Dedifferentiated amniotic fluid mesenchymal stem cell (primary cell): ENCODE measurements at regions not wholly inside any gene's neighbourhood (a gene's known extent, or its start where the extent isn't known, plus 50 kb on each side); places are given as distances from the start of the nearest gene placed in this dataset.

Source experiments
- DNase-seq: peaks from one replicate; pipeline ENCODE4 v3.0.0-alpha.2; 2016; ENCODE audit errors: extremely low spot score

DNA sequence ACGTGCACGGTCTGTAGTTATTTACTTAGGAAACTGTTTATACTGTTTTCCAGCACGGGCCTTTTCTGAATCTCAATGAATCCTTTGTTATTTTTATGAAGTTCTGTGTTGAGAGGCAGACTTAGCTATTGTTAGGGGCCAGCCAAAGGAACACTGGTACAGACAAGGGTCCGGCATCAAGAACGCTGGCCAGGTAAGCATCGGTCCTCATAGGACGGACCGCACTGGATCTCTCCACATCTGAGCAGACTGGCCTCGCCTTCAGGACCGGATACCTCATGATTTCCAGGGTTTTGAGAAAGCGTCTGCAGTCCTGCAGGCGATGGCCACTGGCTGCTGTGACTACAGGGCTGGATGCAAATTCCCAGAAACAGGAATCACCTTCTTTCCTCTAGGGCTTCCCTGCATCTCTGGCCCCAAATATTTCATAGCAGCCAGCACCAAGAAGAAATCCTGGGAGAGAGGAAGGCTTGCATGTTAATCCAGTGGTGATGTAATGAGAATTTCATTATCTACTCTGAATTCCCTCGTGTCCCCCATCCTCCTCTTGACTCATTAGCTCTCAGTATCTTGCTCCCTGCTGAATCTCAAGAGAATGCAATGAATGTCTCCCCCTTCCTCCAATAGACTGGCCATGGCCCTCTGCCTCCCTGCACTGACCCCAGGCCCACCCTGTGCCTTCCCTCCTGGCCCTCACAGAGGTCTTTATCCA, 325.4 kb upstream of the NPVF start:
- DNase-seq: no peak

DNA sequence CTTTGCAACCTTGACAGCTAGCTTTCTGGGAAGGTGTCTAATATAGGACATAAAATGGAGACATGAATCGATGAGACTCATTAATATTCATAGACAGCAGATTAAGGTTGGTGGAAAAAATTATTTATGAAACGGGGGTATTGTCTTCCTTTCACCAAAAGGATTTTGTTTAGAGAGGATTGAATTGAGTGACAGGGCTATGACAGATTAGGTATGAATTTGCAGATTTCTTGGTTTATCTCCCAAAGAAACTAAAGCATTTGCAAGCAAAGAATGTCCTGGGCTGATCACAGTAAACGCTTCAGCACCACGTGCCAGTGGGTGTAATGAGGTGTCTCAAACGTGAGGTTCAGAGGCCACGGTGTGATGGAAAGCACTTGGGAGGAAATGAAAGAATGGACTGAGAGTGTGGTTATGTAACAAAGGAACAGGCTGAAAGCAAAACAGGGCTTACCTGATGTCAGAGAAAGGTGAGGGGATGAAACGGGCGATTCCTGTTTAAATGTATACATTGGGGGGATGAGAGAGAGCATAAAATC, 329.2 kb upstream of the NPVF start:
- no peak for DNase-seq

DNA sequence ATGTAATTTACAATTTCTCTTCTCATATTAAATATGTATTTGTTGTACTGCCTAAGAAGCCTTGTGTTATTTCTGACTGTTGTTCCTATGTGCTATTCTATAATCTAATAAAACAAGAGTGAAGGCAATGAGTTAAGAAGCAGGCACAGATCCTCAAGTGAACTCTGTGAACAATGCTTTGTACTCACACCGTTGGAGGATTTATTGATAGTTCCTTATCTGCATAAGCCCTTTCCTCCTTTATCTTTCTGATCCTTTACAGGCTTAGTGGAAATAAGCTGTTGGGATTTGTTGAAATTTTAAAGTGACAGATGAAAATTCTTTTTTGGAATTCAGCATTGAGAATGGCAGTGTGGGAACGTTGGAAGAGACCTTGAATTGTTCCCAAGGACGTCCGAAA, 329.6 kb upstream of the NPVF start:
- DNase-seq: no peak

DNA sequence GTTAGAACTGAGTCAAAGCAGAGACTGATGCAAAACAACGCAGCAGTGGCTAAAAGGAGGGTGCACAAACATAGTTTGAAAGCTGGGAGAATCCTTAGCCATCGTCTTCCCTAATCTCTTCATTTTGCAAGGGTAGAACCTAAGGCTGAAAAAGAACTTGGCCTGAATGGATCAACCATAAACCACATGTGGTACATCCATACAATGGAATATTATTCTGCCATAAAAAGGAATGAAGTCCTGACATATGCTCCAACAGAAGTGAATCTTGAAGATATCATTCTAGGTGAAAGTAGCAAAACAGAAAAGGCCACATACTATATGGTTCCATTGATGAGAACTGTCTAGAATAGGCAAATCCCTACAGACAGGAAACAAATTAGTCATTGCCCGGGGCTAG, 330.3 kb upstream of the NPVF start:
- no peak for DNase-seq

DNA sequence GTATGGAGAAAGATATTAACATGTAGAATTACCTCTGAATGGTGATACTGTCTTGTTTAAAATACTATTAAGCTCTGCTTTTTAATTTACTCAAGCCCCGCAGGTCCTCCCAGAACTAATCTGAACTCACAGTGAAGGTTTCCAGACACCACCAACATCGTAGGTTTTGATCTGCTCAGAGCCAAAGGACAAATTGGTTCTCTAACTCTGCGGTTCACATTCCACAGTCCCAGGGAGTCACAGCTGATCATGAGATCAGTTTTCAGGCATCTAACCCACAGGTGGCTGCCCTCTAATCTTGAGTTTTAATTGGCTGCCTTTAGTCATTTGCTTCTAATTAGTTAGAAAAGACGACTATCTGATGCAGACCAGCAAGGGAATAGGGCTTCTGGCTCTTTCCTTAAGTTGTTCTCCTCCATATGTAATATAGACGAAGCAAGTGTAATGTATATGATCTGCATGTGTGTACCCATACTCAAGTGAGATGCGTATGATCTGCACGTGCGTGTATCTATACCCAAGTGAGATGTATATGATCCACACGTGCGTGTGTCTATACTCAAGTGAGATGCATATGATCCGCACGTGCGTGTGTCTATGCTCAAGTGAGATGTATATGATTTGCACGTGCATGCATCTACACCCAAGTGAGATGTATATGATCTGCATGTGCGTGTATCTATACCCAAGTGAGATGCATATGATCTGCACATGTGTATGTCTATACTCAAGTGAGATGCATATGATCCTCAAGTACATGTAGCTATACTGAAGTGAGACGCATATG, 331.5 kb upstream of the NPVF start:
- no peak for DNase-seq

DNA sequence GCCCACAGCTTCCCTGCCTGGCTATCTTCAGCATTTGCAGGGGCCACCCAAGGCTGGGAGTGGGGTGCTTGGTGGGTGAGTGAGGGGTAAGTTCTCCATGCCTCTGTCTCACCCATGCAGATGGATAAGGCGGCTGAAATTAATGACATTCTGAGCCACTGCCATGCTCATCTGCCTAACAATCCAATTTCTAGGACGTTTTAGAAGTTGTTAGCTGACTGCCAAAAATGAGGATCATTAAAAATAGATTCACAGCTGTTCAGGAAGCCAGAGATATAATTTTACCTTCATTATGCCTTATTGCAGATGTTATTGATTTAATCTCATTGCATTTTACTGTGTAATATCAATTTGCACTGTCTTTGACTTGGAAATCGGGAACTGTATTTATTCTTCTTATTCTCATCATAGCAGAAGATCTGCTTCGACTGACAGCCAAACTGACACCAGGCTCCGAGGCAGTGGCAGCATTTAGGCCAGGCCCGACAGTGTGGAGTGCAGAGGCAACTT, 334.4 kb upstream of the NPVF start:
- DNase-seq: no peak

DNA sequence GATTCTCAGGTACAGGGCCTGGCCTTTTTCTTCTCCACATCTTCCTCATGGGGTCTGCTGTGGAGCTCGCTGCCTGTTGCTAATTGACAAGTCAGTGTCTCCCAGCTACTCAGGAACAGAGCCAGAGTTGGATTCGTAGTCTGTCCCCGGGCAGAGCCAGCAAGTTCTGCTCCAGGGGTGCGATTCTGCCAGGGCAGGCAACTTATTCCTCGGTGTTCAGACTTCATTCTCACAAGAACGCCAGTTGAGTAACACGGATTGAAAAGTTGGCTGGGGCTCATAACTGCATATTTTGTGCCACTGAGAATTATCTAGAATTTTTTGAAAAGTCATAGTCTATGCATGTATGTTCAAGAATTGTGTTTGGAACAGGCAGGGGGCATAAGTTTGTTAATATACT, 336.7 kb upstream of the NPVF start:
- no peak for DNase-seq

DNA sequence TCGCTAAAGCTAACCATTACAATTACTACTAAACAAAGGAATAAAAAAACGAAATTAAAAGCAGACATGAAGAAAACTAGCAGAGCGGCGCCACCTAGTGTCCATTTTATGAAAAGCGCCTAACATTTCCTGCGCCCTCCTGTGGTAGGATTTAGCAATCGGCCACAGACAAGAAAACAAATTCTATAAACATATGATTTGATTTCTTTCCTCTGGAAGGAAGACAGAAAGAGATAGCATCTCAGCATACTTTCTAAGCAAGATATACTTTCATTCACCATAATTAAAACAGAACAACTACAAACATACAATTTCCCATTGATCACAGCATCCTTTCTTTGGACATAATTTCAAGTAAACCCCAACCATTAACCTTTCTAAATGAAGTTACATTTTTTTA, 337.7 kb upstream of the NPVF start:
- DNase-seq: peak; percentile 69

DNA sequence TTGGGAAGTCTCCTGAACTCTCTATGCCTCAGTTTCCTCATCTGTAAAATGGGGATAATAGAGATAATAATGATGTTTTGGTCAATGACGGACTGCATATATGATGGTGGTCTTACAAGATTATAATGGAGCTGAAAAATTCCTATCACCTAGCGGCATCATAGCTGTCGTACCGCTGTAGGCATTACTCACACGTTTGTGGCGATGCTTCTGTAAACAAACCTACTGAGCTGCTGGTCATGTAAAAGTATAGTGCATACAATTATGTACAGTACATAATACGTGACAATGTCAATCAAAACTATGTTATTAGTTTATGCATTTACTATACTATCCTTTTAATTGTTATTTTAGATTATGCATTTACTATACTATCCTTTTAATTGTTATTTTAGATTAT, 339.1 kb upstream of the NPVF start:
- no peak for DNase-seq

DNA sequence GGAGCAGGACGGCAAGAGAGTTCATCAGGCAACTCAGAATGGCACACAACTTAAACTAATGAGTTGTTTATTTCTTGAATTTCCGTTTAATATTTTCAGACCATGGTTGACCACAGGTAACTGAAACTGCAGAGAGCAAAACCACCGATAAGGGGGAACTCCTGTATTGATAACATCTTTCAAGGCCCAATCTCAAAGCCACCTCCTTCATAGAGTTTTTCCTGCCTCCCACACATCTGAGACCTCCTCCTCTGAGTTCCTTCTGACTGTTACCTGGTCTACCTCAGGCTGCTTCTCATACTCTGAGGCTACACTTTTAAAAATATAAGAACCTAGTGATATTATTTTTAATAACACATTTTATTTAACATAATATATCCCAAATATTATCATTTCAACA, 341.5 kb upstream of the NPVF start:
- no peak for DNase-seq

DNA sequence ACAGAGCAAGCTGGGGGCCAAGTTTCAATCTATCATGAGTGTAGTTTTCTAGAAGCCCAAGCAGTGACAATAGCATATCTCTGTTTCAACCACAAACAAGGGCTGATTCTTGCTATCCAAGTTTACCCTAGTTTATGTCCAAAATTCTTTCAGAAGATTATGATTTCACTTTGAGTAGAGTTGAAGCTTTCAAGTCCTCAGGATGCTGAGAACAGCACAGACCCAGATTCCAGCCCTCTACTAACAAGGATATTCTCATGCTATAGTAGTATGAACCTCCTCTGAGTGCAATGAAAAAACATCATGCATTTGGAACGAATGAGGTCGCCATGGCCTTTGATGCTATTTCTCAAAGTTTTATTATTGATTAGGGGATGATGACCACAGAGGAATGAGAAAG, 344.1 kb upstream of the NPVF start:
- DNase-seq: no peak

DNA sequence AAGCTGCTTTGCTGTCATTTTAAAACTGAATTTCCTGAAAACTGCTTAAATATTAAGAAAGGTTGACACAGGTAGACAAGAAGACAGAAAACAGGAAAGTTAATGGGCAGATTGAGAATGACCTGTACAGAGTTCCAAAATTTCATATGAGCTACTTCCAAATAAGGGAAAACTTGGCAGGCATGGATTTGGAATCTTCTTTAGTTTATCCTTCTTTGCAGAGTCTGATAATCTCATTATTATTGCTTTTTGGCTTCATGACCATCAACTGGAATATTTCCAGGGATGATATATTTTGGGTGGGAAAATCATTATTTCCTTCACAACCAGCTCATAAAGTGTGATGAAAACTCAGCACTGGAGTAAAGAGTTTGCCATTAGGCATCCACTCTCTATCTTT, 346.5 kb upstream of the NPVF start:
- DNase-seq: no peak

DNA sequence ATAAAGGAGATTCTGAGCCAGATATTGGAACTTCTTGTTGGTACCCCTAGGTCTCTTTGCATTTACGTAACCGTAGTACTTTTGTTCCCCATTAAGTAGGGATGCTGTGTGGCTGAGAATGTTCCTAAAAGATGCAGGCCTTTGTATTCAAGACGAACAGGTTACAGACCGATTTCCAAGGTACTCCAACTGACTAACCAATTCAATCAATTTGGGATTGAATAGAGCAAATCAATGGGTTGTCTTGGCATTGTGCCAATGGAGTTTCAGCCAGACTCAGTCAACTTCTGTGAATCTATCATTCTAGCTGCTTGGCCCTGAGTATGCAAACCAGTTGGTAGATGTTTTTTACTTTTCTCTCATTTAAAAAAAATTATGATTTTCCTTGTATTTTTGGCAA, 347.3 kb upstream of the NPVF start:
- DNase-seq: no peak

DNA sequence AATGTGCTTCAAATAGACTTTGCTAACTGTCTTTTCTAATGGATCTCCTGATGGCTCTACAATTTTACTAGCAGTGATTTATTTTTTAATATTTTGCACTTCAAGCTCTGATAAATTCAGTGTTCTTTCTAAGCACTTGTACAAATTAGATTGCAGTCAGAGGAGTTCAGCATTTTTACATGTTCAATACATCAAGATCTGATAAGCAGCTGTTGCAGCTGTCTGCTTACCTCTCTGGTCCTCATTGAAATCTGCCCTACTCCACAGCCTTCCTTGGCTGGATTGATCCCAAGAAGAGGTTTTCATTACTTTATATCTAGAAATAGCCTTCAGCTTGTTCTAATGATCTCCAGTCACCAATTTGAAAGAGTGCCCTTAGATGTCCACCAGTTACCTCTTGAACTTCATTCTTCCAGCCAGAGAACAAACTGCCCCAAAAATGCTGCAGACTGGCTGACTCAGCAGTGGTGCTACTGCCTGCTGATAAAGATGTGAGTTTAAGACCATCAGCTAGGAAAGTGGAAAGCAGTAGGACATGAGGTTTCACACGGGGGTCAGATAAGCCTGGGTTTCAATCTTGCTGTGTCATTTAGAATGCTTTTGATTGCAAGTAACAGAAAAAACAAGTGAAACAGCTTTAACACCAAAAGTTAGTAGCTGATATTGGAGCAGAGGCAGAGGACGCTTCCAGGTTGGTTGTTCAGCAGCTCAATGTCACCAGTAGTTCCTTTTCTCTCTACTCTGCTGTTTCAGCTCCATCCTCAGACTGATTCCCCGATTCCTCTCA, 350.9 kb upstream of the NPVF start:
- no peak for DNase-seq

DNA sequence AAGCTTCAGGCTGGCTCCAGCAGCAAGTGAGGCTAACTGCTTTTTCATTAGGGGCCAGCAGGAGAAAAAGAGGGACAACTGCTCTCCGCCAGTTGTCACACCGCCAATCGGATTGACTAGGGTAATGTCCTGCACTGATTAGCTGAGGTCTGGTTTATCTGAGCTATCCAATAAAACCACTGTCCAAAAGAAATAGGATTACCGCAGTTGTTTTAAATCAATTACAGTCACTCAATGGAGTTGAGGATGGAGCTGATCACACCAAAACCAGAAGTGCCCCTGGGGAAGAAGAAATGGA, 351.4 kb upstream of the NPVF start:
- no peak for DNase-seq

DNA sequence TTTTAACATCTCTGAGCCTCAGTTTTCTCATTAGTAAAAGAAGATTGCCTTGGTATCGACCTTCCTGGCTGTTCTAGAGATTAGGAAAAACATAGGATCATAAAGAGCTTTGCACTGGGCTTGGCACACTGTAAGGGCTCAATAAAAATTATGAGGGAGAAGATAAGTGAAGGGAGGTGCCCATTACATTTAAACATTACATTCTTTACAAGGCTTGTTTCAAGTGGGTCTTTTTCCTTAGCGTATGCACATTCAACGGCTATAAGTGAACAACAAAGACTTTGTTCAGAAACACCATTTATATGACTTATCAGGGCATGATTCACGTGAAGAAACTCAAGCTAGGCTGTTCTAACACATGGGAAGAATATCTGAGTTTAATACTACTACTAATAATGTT, 351.9 kb upstream of the NPVF start:
- DNase-seq: no peak

DNA sequence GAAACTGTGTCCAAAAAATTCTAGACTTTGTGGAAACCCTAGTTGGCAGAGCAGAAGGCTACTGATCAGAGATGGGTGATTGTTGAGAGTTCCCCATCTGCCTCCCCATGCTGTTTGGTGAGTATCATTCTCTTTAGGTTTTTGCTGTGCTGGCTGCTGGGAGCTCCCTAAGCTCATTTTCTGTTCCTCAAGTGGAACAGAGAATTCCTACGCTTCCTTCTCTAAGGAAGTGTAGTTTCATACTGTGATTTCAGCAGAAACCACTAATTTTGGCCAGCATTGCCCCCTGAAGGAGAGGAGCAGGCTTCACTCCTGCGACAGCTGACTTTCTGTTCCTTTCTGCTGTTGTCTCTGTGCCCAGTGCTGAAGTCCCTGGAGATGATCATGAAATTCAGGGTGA, 355.3 kb upstream of the NPVF start:
- DNase-seq: no peak

DNA sequence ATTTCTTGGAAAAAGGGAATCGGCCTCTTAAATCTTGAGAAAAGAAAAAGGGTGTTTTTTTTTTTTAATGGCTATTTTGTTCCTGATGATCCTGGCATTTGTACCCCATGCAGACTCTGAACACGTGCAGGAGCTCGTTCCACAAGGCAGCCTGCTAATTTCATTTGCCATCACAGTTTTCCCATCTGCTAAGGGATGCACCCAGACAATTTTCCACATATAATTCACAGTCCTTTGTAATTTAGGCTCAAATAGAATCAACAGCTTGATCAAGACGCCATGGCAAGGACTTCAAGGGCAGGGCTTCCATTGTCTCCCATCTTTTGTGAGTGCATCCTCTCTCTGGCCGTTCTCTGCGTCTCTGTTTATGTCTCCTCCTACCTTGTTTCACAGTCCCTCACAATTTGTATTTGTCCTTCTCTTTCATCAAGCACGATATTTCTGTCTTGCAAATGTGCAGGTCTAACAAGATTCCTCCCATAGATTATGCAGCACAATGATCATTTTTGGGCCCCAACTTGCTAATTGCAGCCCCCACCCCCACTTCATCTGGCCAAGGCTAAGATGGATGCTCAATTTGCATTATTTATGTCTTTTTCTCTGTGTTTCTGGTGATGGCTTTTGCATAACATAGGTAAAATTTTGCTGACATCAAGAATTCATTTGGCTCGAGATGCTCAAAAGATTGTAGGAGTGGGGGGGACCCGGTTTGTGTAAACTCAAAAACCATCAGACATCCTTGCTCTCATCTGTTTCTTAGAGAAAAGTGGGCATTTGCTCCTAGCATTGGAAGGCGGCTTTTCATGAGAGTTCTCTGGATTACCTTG, 356.0 kb upstream of the NPVF start:
- no peak for DNase-seq

DNA sequence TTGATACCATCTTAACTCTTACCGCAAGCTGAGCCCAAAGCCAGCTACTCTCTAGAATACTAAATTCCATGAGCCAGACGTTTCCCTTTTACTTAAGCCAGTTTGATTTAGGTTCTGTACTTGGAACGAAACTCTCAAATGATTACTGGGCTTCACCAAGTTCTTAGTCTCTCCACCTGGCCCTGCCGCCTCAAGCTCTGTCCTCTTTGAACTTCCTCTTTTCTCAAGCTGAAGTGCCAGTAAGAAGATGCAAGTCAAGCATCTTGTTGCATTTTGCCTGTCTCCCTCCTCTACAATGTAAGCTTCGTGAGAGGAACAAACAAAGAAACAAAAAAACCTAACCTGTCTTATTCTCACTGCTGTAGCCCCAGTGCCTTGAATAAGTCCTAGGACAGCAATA, 358.2 kb upstream of the NPVF start:
- no peak for DNase-seq

DNA sequence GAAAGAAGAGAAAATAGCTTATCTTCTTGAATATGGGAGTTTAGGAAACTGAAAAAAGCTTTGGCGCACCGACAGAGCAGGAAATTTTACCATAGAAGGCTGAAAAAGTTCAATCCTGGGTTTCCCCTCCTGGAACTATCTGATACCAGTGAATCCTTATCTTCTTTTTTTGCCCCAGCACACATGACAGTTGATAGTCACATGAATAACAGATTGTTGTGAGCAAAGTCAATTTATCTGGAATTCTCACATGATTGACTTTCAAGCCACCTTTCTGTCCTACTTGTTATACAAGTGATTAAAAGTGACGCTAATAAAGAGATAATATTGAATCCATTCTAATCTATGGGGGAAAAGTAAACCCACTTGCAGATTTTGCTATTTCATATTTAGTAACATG, 365.8 kb upstream of the NPVF start:
- DNase-seq: no peak

DNA sequence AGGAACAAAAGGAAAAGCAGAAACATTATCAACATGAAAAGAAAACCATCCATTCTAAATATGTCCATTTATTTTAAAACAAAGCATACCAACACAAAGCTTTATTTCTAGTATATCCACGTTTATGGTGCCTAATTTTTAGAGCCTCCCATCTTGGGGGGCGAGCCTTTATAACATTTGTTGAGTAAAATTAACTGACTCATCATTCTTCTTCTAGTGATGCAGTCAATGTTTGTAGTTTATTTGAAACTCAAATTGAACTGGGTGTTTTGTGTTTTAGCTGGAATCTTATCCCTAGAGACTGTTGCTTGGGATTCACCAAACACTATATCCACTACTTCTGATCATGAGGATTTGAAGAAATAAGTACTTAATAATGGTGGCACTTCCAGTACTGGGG, 366.4 kb upstream of the NPVF start:
- DNase-seq: no peak

DNA sequence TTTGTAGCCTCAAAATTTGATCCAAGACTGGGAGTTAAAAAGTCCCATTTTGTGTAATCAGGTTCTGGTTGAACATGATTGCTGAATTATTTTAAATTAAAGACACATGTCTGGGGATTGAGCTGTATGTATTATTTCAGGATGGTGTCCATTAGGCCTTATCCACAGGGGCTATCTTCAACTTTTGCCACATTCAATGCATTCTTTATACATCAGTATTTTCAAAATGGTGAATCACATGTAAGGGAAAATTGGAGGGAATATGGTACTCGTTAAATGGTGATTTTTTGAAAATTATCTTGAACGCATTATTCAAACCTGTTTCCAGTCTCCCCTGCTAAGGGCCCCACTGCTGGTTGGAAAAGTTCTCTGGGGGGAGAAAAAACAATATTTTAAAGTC, 367.7 kb upstream of the NPVF start:
- no peak for DNase-seq
